ENCODE measurements at regions not wholly inside any gene's neighbourhood (a gene's known extent, or its start where the extent isn't known, plus 50 kb on each side); places are given as distances from the start of the nearest gene placed in this dataset.

GRCh38 chr7:17152721-17153120 lies 145.7 kb upstream of the AHR start:
- Histone ChIP-seq H3K4me3 (replicated peaks in 1 of 3; ENCODE audit: insufficient read depth in 1 of 3, low read depth in 2 of 3, low read length in 3 of 3) (no peak overlapping the region), H3K9ac (ENCODE audit: insufficient read depth, low read depth, low read length) (no peak overlapping the region), H3K27ac (ENCODE audit: extremely low read length, insufficient read depth, low read length) (no peak overlapping the region), H3K4me2 (ENCODE audit: low read depth, low read length) (no peak overlapping the region), H2AFZ (ENCODE audit: low read length) (no peak overlapping the region), H3K79me2 (ENCODE audit: insufficient read depth, low read length) (no peaks in the 10 kb centered on the region), H3K27me3 (ENCODE audit: control insufficient read depth in 1 of 2, insufficient read depth in 2 of 2, low read length in 2 of 2) (no peaks in the 10 kb centered on the region), H4K20me1 (ENCODE audit: insufficient read depth, low read length) (no peaks in the 10 kb centered on the region), H3K36me3 (replicated peaks in 1 of 2; ENCODE audit: control insufficient read depth in 1 of 2, insufficient read depth in 2 of 2, low read length in 2 of 2) (no peaks in the 10 kb centered on the region), H3K9me3 (ENCODE audit: low read length) (no peaks in the 10 kb centered on the region), H3K4me1 (ENCODE audit: insufficient read depth, low read length) (peaks cover 11% of the 10 kb centered on the region)
- in situ Hi-C loops (cut with HindIII; ENCODE audit: extremely low pct_ligation_motif_present, low pct_unique_long_range_greater_than_20kb) (no loop called here), intact Hi-C loops (cut with micrococcal nuclease; ENCODE audit: unreplicated experiment) (no loop called here)
- ChIA-PET POLR2A (no interaction called here), CTCF (ENCODE audit: low intra/inter-chr PET ratio, low total read pairs) (no interaction called here)
- no peak for FAIRE-seq
- WGBS (ENCODE audit: low lambda C conversion rate): 99% methylated on average over 4 of the region's 4 CpGs
- ATAC-seq: no peak
- BruUV-seq (replicated peaks): no TSS peak
- TF ChIP-seq NFE2L1 (CRISPR knock-in tag; IDR thresholded peaks at IDR 0.05; ENCODE audit: borderline replicate concordance) (no peak), UBTF (CRISPR knock-in tag; IDR thresholded peaks at IDR 0.05) (no peak), ZNF839 (CRISPR knock-in tag; IDR thresholded peaks at IDR 0.05; ENCODE audit: borderline replicate concordance) (no peak), ZNF451 (CRISPR knock-in tag; IDR thresholded peaks at IDR 0.05) (no peak), HNRNPH1 (optimal IDR thresholded peaks at IDR 0.05; ENCODE audit: low read depth, low read length) (no peak), ZNF550 (CRISPR knock-in tag; IDR thresholded peaks at IDR 0.05; ENCODE audit: borderline replicate concordance) (no peak), ZNF629 (CRISPR knock-in tag; conservative IDR thresholded peaks at IDR 0.05) (no peak), MATR3 (CRISPR knock-in tag; IDR thresholded peaks at IDR 0.05) (no peak), TOPORS (CRISPR knock-in tag; IDR thresholded peaks at IDR 0.05) (no peak), TCF7 (IDR thresholded peaks at IDR 0.05; ENCODE audit: low read depth) (no peak)
- no peak for DNase-seq (ENCODE audit: low spot score)

All from HepG2 (cell line).